Ovary (tissue), 7 donors: ENCODE measurements at regions not wholly inside any gene's neighbourhood (a gene's known extent, or its start where the extent isn't known, plus 50 kb on each side); places are given as distances from the start of the nearest gene placed in this dataset.

Experiments
- DNase-seq, 5 donors: peaks; one replicate each; pipeline ENCODE4 v3.0.0-alpha.2; 2019 to 2020
- H3K27ac ChIP-seq, 2 donors: fragments of 200-600 bp; one replicate each; pipeline versions ENCODE4 v1.5.1 to v1.8.0; 2019 to 2022
- H3K27me3 ChIP-seq: fragments of 200-600 bp; one replicate; pipeline ENCODE4 v1.8.0; 2022
- H3K36me3 ChIP-seq: fragments of 200-600 bp; sonication (generic); one replicate; pipeline ENCODE4 v1.5.1; 2019
- H3K4me1 ChIP-seq: one replicate; pipeline ENCODE4 v1.8.1; 2013; ENCODE audit warnings: mild to moderate bottlenecking, moderate library complexity; ENCODE audit not compliant: insufficient read depth
- H3K4me3 ChIP-seq: fragments of 200-600 bp; sonication (generic); one replicate; pipeline ENCODE4 v1.5.1; 2017
- H3K9me3 ChIP-seq, 2 donors: fragments of 200-600 bp in 1 of 2; sonication (generic) in 1 of 2; one replicate each; pipeline versions ENCODE4 v1.5.1 to v1.8.1; 2013 to 2019; ENCODE audit warnings: mild to moderate bottlenecking in 1 of 2, moderate library complexity in 1 of 2
- CTCF ChIP-seq, 3 donors: fragments of 450-650 bp in 2 of 3; fragments of 200-600 bp in 1 of 3; IDR thresholded peaks; one replicate each; pipeline versions ENCODE4 v1.5.1 to v1.8.0; 2016 to 2022; ENCODE audit warnings: antibody characterized with exemption in 3 of 3, mild to moderate bottlenecking in 1 of 3
- EP300 ChIP-seq: sonication (generic); formaldehyde crosslinking; IDR thresholded peaks from one replicate; pipeline ENCODE4 v1.6.1; 2017; ENCODE audit warnings: antibody characterized with exemption
- POLR2A ChIP-seq: fragments of 450-650 bp; IDR thresholded peaks from one replicate; pipeline ENCODE4 v1.6.1; 2017; ENCODE audit warnings: antibody characterized with exemption, mild to moderate bottlenecking, moderate library complexity
- WGBS, 3 donors: extraction: QIAGEN DNeasy Blood & Tissue Kit in 1 of 3; methylation state at CpG; one replicate each; pipeline versions ENCODE4 v1.1.5 to v1.1.7; 2013 to 2017; 5-methylcytosine and 5-hydroxymethylcytosine counted together
- intact Hi-C, 4 donors: fragments of 100-400 bp; cut with DNase I; formaldehyde crosslinking; loops; one replicate each; pipeline versions ENCODE4 v1.11.0 to v1.15.1; 2022 to 2023
- donor health status: DM: no; HTN: no; CAD: no; lungs with moderate emphysema.
- donor health status: DM: no; HTN: no; CAD: no.
- donor health status: Bipolar disorder and iron deficiency.
- donor health status: DM: no; HTN: no; CAD: no.
- donor health status: DM: yes; HTN: yes; CAD: no.

- H3K4me1 ChIP-seq: no peaks in the 10 kb centered on the region
- H3K4me3 ChIP-seq: no peak overlapping the region
- H3K36me3 ChIP-seq: no peaks in the 10 kb centered on the region
- DNase-seq: no peak
- no peaks in the 10 kb centered on the region for H3K9me3 ChIP-seq
- intact Hi-C loops: no loop called here
- H3K27ac ChIP-seq: no peak overlapping the region
- 86 to 98% (median 94%) methylated on average over 2 of the region's 2 CpGs for WGBS, 3 donors
- H3K27me3 ChIP-seq: no peaks in the 10 kb centered on the region
- TF ChIP-seq POLR2A: no peak
- TF ChIP-seq EP300: no peak
- no peak for TF ChIP-seq CTCF (IDR thresholded peaks at IDR 0.05)
Observed at GRCh38 chr18:28725876-28726275, 548.9 kb upstream of the CDH2 start.

- no peaks in the 10 kb centered on the region for H3K9me3 ChIP-seq
- no peak for TF ChIP-seq EP300
- TF ChIP-seq CTCF (IDR thresholded peaks at IDR 0.05): no peak
- TF ChIP-seq POLR2A: no peak
- WGBS, 3 donors: 93 to 97% (median 96%) methylated on average over 2 of the region's 2 CpGs
- intact Hi-C loops: no loop called here
- no peak for DNase-seq
- H3K4me1 ChIP-seq: no peaks in the 10 kb centered on the region
- no peak overlapping the region for H3K4me3 ChIP-seq
- no peaks in the 10 kb centered on the region for H3K27me3 ChIP-seq
- H3K27ac ChIP-seq: no peak overlapping the region
- H3K36me3 ChIP-seq: no peaks in the 10 kb centered on the region
Observed at GRCh38 chr18:28723506-28723905, 546.6 kb upstream of the CDH2 start.

GRCh38 chr18:28718696-28719095 is 541.8 kb upstream of the CDH2 start:
- DNase-seq: no peak
- H3K36me3 ChIP-seq: no peaks in the 10 kb centered on the region
- no peak overlapping the region for H3K4me3 ChIP-seq
- no peak overlapping the region for H3K27ac ChIP-seq
- H3K4me1 ChIP-seq: no peaks in the 10 kb centered on the region
- TF ChIP-seq POLR2A (no peak), CTCF (IDR thresholded peaks at IDR 0.05) (no peak), EP300 (no peak)
- H3K27me3 ChIP-seq: no peaks in the 10 kb centered on the region
- intact Hi-C loops: no loop called here
- no peaks in the 10 kb centered on the region for H3K9me3 ChIP-seq

GRCh38 chr18:28716338-28716737 is 539.4 kb upstream of the CDH2 start:
- TF ChIP-seq CTCF (IDR thresholded peaks at IDR 0.05) (no peak), POLR2A (no peak), EP300 (no peak)
- intact Hi-C loops: no loop called here

GRCh38 chr18:28715206-28715605 is 538.3 kb upstream of the CDH2 start:
- Histone ChIP-seq H3K4me1 (no peaks in the 10 kb centered on the region), H3K27ac (no peak overlapping the region), H3K4me3 (no peak overlapping the region), H3K9me3 (no peaks in the 10 kb centered on the region), H3K36me3 (no peaks in the 10 kb centered on the region), H3K27me3 (no peaks in the 10 kb centered on the region)
- TF ChIP-seq EP300 (no peak), CTCF (IDR thresholded peaks at IDR 0.05) (no peak), POLR2A (no peak)
- intact Hi-C loops: no loop called here
- WGBS, 3 donors: 89 to 97% (median 94%) methylated on average over 1 of the region's 1 CpG
- no peak for DNase-seq

More at GRCh38 chr18:28716338-28716737, 539.4 kb upstream of the CDH2 start:
- Histone ChIP-seq H3K27me3 (no peaks in the 10 kb centered on the region), H3K4me3 (no peak overlapping the region), H3K27ac (no peak overlapping the region), H3K9me3 (no peaks in the 10 kb centered on the region), H3K4me1 (no peaks in the 10 kb centered on the region), H3K36me3 (no peaks in the 10 kb centered on the region)
- 31 to 39% (median 33%) methylated on average over 1 of the region's 1 CpG for WGBS, 3 donors
- no peak for DNase-seq
